Gastroesophageal sphincter (tissue), 4 donors: ENCODE measurements at regions not wholly inside any gene's neighbourhood (a gene's known extent, or its start where the extent isn't known, plus 50 kb on each side); places are given as distances from the start of the nearest gene placed in this dataset.

Source experiments
- ATAC-seq: fragments of 150-250 bp; one replicate; pipeline ENCODE4 v1.9.1; 2016; ENCODE audit warnings: mild to moderate bottlenecking, moderate library complexity
- H3K27ac ChIP-seq, 4 donors: fragments of 200-600 bp; sonication (generic) in 3 of 4; 1 replicate in 3 of 4; 2 replicates in 1 of 4; pipeline ENCODE4 v1.5.1; 2016 to 2019
- H3K27me3 ChIP-seq: fragments of 200-600 bp; sonication (generic); one replicate; pipeline ENCODE4 v1.5.1; 2019
- H3K36me3 ChIP-seq, 2 donors: fragments of 200-600 bp; sonication (generic); one replicate each; pipeline ENCODE4 v1.5.1; 2019; ENCODE audit warnings: control low read depth in 1 of 2
- H3K4me1 ChIP-seq, 3 donors: fragments of 200-600 bp; sonication (generic); 1 replicate in 2 of 3; 2 replicates in 1 of 3; pipeline ENCODE4 v1.5.1; 2016 to 2019; ENCODE audit warnings: control low read depth in 2 of 3
- H3K4me3 ChIP-seq, 2 donors: fragments of 200-600 bp; sonication (generic); one replicate each; pipeline ENCODE4 v1.5.1; 2019; ENCODE audit warnings: mild to moderate bottlenecking in 1 of 2, moderate library complexity in 1 of 2
- H3K9me3 ChIP-seq, 3 donors: fragments of 200-600 bp; sonication (generic); one replicate each; pipeline ENCODE4 v1.5.1; 2017 to 2019; ENCODE audit warnings: control low read depth in 2 of 3
- EP300 ChIP-seq: sonication (generic); formaldehyde crosslinking; IDR thresholded peaks from one replicate; pipeline ENCODE4 v1.6.1; 2017; ENCODE audit warnings: antibody characterized with exemption, mild to moderate bottlenecking
- POLR2A ChIP-seq, 2 donors: fragments of 450-650 bp; IDR thresholded peaks; one replicate each; pipeline ENCODE4 v1.6.1; 2017; ENCODE audit warnings: antibody characterized with exemption in 2 of 2, mild to moderate bottlenecking in 2 of 2, moderate library complexity in 1 of 2
- POLR2AphosphoS5 ChIP-seq: sonication (generic); formaldehyde crosslinking; IDR thresholded peaks from one replicate; pipeline ENCODE4 v1.6.1; 2017; ENCODE audit warnings: antibody characterized with exemption
- WGBS, 2 donors: methylation state at CpG; one replicate each; pipeline ENCODE4 v1.1.5; 2018; ENCODE audit warnings: low coverage in 1 of 2; 5-methylcytosine and 5-hydroxymethylcytosine counted together
- TF ChIP-seq, protein P1 (sequence below), 4 experiments: fragments of 200-600 bp in 2 of 4; fragments of 450-650 bp in 2 of 4; sonication (generic) in 1 of 4; IDR thresholded peaks; one replicate each; pipeline ENCODE4 v1.5.1; 2017 to 2019; ENCODE audit warnings: antibody characterized with exemption in 4 of 4, mild to moderate bottlenecking in 2 of 4, moderate library complexity in 2 of 4

DNA sequence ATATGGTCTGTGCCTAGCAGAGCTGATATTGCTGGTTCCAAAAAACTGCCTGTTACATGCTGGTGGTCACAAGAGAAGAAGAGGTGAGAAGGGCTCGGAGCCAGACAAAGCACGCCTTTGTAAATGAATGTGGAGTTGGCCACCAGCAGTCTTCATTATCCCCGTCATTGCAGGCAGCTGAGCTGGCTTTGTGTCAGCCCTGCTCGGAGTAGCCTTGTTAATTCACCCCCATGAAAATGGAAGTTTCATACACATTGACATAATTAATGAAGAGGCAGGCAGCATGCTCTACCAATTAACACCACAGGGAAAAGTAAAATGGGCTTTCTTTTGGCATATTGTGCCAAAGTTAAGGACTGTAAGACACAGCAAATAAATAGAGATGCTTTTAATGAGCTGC, 113.7 kb upstream of the RBFOX1 start:
- Histone ChIP-seq H3K4me3 (no peak overlapping the region), H3K36me3 (no peaks in the 10 kb centered on the region), H3K9me3 (no peaks in the 10 kb centered on the region), H3K27me3 (peaks cover 7% of the 10 kb centered on the region), H3K4me1 (no peaks in the 10 kb centered on the region), H3K27ac (no peak overlapping the region)
- no peak for ATAC-seq
- TF ChIP-seq POLR2A (IDR thresholded peaks at IDR 0.05) (no peak), POLR2AphosphoS5 (no peak), EP300 (no peak)
- TF ChIP-seq, protein P1, sequence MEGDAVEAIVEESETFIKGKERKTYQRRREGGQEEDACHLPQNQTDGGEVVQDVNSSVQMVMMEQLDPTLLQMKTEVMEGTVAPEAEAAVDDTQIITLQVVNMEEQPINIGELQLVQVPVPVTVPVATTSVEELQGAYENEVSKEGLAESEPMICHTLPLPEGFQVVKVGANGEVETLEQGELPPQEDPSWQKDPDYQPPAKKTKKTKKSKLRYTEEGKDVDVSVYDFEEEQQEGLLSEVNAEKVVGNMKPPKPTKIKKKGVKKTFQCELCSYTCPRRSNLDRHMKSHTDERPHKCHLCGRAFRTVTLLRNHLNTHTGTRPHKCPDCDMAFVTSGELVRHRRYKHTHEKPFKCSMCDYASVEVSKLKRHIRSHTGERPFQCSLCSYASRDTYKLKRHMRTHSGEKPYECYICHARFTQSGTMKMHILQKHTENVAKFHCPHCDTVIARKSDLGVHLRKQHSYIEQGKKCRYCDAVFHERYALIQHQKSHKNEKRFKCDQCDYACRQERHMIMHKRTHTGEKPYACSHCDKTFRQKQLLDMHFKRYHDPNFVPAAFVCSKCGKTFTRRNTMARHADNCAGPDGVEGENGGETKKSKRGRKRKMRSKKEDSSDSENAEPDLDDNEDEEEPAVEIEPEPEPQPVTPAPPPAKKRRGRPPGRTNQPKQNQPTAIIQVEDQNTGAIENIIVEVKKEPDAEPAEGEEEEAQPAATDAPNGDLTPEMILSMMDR (IDR thresholded peaks at IDR 0.05): no peak
- WGBS, 2 donors: 0 to 8% methylated on average over 4 of the region's 4 CpGs

DNA sequence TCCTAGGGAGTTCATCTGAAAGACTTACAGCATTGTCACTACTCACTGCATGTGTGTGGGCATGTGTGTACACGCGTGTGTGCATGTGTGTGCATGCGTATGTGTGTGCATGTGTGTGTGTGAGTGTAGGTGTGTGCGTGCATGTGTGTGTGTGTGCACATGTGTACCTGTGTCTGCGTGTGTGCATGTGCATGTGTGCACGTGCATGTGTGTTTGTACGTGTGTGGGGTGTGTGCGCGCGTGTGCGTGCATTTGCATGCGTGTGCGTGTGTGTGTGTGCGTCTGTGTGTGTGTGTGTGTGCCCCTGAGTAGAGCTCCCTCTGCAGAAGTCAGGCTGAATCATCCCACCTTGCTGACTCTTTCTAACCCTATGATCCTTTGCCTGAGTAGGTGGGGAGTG, 114.8 kb upstream of the RBFOX1 start:
- Histone ChIP-seq H3K27ac (no peak overlapping the region), H3K36me3 (no peaks in the 10 kb centered on the region), H3K9me3 (no peaks in the 10 kb centered on the region), H3K4me1 (no peaks in the 10 kb centered on the region), H3K4me3 (no peak overlapping the region), H3K27me3 (peaks cover 7% of the 10 kb centered on the region)
- 83 to 97% methylated on average over 10 to 11 of the region's 14 CpGs for WGBS, 2 donors
- TF ChIP-seq, protein P1 (IDR thresholded peaks at IDR 0.05): no peak
- TF ChIP-seq POLR2A (IDR thresholded peaks at IDR 0.05) (no peak), EP300 (no peak), POLR2AphosphoS5 (no peak)
- ATAC-seq: no peak

DNA sequence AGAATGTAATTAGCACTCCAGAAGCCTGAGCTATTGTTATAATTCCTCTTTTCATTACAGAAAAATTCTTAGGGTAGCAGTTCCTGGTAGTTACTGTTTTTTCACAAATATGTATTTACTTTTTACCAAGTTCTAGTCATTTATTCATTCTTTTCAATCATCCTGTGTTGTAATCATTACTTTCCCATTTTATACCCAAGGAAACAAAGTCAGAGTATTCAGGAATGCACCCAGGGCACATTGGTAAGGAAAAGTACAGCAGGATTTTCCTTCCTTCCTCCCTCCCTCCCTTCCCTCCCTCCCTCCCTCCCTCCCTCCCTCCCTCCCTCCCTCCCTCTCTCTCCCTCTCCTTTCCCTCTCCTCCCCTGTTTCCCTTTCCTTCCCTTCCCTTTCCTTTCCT, 115.9 kb upstream of the RBFOX1 start:
- Histone ChIP-seq H3K27ac (no peak overlapping the region), H3K4me1 (no peaks in the 10 kb centered on the region), H3K27me3 (peaks cover 7% of the 10 kb centered on the region), H3K9me3 (no peaks in the 10 kb centered on the region), H3K36me3 (no peaks in the 10 kb centered on the region), H3K4me3 (no peak overlapping the region)
- ATAC-seq: no peak
- no peak for TF ChIP-seq POLR2A (IDR thresholded peaks at IDR 0.05)
- no peak for TF ChIP-seq POLR2AphosphoS5
- no peak for TF ChIP-seq EP300
- TF ChIP-seq, protein P1 (IDR thresholded peaks at IDR 0.05): no peak

DNA sequence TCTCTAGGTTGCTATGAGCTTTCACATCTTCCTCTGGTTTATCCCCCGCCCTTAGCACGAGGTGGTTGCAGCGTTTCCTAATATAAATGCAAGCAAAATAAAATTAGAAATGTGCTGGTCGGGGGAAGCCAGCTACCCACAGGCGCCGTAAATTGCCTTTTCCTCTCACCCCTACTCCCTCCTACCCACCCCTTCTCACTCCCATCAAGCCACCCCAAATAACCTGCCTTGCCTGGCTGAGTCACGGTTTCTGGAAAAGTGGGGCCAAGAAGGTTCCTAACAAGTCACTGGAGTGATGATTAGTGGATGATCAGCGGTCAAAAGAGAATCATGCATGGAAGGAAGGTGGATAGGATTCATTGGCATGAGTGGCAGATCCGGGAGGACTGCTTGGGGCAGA, 120.9 kb upstream of the RBFOX1 start:
- no peaks in the 10 kb centered on the region for H3K36me3 ChIP-seq
- TF ChIP-seq POLR2AphosphoS5 (no peak), POLR2A (IDR thresholded peaks at IDR 0.05) (no peak), EP300 (no peak)
- TF ChIP-seq, protein P1 (IDR thresholded peaks at IDR 0.05): no peak
- H3K4me3 ChIP-seq: no peak overlapping the region
- 61 to 89% methylated on average over 5 of the region's 9 CpGs for WGBS, 2 donors
- no peak for ATAC-seq
- no peak overlapping the region for H3K27ac ChIP-seq
- H3K9me3 ChIP-seq: no peaks in the 10 kb centered on the region
- no peaks in the 10 kb centered on the region for H3K4me1 ChIP-seq
- H3K27me3 ChIP-seq: peaks cover 18% of the 10 kb centered on the region

GRCh38 chr16:7209598-7209997, 123.0 kb upstream of the RBFOX1 start:
- Histone ChIP-seq H3K36me3 (no peaks in the 10 kb centered on the region), H3K27ac (no peak overlapping the region), H3K4me1 (no peaks in the 10 kb centered on the region), H3K27me3 (peaks cover 23% of the 10 kb centered on the region), H3K9me3 (no peaks in the 10 kb centered on the region), H3K4me3 (no peak overlapping the region)
- WGBS, 2 donors: 76% methylated on average over 3 of the region's 3 CpGs; no CpG with 5 or more reads in 1 of the 2 donors
- no peak for ATAC-seq
- TF ChIP-seq, protein P1 (IDR thresholded peaks at IDR 0.05): no peak
- TF ChIP-seq POLR2AphosphoS5: no peak
- no peak for TF ChIP-seq EP300
- TF ChIP-seq POLR2A (IDR thresholded peaks at IDR 0.05): no peak
